Stimulated activated CD8-positive, alpha-beta memory T cell treated with anti-CD3 and anti-CD28 coated beads, Interleukin-4, amount 100 ng/mL, for 24 hours (primary cell): ENCODE measurements at regions not wholly inside any gene's neighbourhood (a gene's known extent, or its start where the extent isn't known, plus 50 kb on each side); places are given as distances from the start of the nearest gene placed in this dataset.
"Not testable (repeated sequence)": the region's sequence is repeated elsewhere in the genome, so short reads cannot be mapped to it uniquely, and the experiment has no call there.

Source experiments
- DNase-seq: peaks from one replicate; pipeline ENCODE4 v3.0.0-alpha.2; 2020; ENCODE audit warnings: low read depth

DNA sequence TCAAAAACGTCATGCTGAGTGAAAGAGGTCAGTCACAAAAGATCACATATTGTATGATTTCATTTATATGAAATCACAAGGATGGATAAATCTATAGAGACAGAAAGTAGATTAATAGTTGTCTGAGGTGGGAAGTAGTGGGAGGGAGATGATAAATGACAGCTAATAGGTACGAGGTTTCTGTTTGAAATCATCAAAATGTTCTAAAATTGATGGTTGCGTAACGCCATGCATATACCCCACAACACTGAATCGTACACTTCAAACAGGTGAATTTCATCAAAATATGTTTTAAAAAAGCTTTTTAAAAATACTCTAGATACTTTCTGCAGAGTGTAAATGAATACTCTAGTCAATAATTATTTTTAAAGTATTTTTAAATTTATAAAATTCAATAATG lies 303.0 kb upstream of the STAC start:
- no peak for DNase-seq

- not testable (repeated sequence) for DNase-seq
Measured at GRCh38 chr3:36082958-36083357, 297.3 kb upstream of the STAC start.

- DNase-seq: no peak
Measured at GRCh38 chr3:36095238-36095637, 285.1 kb upstream of the STAC start.

DNA sequence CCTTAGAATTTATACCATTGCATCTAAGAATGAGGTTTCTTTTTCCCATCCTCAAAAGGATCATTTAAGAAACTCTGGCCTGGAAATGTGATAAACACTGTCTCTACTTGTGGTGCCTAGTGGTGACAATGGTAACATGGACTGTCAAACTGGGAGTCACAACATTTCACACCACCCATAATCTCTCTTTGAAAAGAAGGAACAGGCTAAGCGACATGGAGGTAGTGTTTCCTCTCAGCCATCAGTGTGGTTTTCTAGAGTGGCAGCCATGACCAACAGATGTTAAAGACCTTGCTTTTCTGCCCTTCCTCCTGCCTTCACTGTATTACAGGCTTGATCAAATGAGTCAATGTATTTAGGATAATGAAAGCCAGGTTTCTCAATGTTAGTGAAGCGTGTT lies 283.1 kb upstream of the STAC start:
- no peak for DNase-seq

DNA sequence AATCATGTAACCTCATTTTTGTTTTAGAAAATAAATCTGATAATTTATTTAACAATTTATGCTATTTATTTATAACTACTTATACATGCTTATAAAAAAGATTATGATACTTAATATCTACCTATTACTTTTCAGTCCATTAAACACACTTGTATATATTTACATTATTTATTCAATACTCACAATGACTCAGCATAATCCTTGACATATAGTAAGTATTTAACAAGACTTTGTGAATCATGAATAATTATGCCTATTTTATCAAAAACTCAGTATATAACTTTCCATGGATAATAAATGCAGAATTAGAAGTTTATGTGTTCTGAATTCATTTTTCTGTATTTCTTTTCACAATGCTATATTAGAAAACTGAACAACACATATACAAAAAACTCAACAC lies 266.0 kb upstream of the STAC start:
- no peak for DNase-seq

DNA sequence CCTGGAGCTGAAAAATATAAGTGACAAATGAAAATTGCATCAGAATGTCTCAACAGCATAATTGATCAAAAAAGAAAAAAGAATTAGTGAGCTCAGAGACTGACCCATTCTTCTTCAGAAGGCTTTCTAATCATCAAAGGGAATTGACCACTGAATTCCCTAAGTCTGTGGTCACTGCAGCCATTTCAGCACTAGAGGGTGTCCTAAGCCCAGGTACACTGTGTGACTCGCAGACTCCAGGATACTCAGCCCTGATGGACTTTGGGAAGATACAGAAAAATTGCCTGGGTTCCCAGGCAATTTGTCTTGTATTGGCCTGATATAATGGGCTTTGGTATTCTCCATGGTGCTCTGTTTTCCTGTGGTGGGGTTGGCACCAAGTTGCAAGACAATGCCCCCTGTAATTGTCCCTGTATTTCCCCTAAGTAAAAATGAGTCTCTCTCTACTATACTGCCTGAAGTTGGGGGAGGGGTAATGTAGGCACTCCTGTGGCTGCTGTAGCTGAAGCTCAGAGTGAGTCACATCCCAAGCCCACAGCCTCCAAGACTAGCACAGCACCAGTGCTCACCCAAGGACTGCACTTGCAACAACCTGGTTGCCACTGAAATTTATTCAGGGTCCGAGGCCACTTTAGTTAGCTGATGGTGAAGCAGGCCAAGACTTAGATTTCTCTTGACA lies 256.0 kb upstream of the STAC start:
- no peak for DNase-seq

DNA sequence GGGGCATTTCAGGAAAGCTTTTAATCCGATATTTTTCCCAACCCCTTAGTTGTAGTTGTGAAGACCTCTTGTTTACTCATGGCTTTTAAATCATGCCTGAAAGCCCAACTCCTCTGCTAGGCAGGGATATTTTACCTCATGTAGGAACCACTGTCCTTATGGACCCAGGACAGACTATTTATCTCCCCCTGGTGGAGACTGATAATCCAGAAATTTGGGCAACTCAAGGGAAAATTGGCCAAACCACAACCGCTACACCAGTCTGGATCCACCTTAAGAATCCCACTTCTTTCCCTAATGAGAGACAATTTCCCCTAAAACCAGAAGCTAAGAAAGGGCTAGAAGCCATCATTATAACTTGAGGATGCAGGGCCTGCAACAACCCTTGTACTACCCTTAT lies 248.1 kb upstream of the STAC start:
- no peak for DNase-seq

- no peak for DNase-seq
Measured at GRCh38 chr3:36135863-36136262, 244.4 kb upstream of the STAC start.

GRCh38 chr3:36142746-36143145 lies 237.6 kb upstream of the STAC start:
- no peak for DNase-seq

- no peak for DNase-seq
Measured at GRCh38 chr3:36146404-36146803, 233.9 kb upstream of the STAC start.

GRCh38 chr3:36147934-36148558 lies 232.3 kb upstream of the STAC start:
- DNase-seq: no peak

- DNase-seq: no peak
Measured at GRCh38 chr3:36149447-36149865, 230.8 kb upstream of the STAC start.

DNA sequence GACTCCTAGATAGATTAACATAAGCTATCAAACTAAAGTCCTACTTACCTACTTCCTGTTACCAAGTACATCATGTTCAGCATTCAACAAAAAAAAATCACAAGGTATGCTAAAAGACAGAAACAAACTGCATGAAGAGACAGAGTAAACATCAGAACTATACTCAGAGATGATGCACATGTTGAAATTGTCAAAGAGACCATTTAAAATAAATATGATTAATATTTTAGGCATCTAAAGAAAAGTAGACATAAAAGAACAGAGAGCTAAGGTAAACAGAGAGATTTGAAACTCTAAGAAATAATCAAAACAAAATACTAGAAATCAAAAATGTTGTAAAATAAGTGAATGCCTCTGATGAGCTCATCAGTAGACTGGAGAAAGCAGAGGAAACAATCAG lies 224.8 kb upstream of the STAC start:
- DNase-seq: no peak

DNA sequence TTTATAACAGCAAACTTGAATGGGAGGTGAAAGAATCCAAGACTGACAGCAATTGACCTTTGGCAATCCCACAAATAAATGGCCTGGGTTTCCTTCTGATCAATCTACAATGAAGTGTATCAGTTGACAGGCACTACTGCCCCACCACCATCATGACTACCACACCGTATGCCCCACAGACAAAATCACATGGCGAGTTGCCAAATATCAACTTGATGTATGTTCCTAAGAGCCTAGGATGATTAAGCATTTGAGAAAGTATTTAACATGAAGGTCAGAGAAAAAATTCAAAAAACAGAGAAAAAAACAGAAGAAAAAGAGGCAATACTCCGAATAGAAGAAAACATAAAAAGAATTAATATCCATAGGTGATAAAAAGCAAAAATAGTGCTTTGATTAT lies 215.9 kb upstream of the STAC start:
- DNase-seq: no peak

DNA sequence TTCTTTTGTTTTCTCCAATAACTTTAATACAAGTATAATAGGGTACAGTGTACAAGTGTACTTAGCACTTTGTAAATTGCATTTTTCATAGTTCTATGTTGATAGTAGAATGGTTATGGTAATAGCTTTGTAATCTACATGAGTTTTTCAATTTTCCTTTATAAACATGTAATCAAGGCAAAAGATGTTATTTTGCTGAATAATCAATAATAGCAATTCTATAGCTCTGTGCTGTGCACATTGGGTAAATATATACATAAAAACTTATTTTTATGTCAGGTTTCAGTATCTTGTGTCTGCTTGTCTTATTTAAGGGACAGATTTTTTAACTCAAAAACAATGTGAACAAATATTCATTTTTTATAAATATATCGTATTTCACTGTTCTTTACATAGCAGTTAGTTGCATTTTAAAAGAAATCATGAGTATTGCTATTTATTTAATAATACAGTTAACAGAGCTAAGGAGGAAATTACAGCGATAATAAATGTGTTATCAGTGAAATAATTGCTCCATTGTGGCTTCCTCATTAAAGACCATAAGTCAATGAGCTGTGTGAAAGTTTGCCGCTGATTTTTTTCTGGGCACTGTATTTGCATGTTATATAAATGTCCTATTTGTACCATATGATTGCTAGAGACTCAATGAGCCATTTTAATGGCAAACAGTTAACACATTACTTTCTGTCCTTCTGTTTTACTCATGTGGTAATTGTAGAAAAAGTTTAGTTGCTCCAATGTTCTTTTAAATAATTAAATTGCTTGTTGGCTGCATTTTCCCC lies 214.6 kb upstream of the STAC start:
- DNase-seq: no peak

DNA sequence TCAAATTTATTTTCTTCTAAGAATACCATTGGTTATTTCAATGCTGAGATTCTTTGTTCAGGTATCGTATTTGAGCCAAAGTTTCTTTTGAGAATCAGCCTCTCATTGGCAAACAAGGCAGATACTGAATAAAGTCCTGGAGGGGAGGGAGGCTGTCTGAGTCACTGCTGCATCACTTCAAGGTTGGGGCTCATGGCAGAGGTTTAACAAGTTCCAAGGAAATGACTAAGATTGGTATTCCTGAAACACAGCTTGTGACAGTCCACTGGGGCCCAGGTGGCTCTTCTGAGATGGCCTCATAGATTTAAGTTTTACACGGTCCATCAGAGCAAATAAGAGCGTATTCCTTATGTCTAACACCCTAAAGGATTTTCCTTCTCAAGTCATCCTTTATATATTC lies 213.8 kb upstream of the STAC start:
- DNase-seq: no peak

DNA sequence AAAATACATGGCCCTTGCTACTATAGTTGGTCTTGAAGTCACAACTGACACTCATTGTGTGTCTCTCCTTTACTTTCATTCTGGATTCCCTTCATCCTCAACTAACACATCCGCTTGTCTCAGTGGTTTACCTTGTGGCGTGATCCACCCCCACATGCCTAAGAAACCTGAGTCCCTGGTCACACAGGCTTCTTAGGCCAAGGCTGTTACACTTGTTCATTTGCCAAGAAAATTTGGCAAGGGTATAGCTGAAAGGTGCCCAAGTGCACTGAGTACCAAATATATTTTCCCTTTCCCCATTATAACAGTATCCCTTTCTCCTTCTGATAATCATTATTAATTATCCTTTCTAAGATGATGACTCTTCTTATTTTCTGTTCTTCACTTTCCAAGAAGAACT lies 207.6 kb upstream of the STAC start:
- no peak for DNase-seq

- no peak for DNase-seq
Measured at GRCh38 chr3:36175113-36175812, 205.0 kb upstream of the STAC start.

GRCh38 chr3:36175916-36176461 lies 204.3 kb upstream of the STAC start:
- DNase-seq: no peak

DNA sequence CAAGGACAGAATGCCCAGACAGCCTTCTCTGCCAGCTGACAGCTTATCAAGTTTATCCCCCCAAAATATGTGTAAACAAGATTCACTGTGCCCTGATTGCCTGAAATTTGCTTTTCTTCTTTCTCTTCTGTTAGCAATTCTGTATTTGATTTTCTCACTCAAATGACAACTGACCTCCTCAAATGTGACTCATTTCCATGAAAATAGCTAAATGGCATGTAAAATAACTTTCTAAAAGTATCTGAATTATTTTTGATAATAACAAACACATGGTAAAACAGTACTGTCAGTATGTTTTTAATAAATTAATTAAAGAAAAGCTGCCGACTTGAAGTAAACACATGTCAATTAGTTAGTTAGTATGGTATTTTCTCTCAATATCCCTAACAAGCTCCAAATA lies 202.3 kb upstream of the STAC start:
- DNase-seq: no peak

- DNase-seq: no peak
Measured at GRCh38 chr3:36182024-36182423, 198.3 kb upstream of the STAC start.

DNA sequence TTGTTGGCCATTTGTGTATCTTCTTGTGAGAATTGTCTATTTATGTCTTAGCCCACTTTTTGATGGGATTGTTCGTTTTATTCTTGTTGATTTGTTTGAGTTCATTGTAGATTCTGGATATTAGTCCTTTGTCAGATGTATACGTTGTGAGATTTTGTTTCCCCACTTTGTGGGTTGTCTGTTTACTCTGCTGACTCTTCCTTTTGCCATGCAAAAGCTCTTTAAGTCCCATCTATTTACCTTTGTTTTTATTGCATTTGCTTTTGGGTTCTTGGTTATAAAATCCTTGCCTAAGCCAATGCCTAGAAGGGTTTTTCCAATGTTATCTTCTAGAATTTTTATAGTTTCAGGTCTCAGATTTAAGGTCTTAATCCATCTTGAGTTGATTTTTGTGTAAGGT lies 193.1 kb upstream of the STAC start:
- DNase-seq: not testable (repeated sequence)
